A549 (cell line): ENCODE measurements at regions not wholly inside any gene's neighbourhood (a gene's known extent, or its start where the extent isn't known, plus 50 kb on each side); places are given as distances from the start of the nearest gene placed in this dataset.

Source experiments
- ATAC-seq, 2 experiments: fragments of 200-7000 bp in 1 of 2; fragments of >200 bp in 1 of 2; cut with Nextera tagmentation in 1 of 2; cut with Tn5 transposase in 1 of 2; 3 replicates each; pipeline versions ENCODE4 v1.8.0 to v1.9.1; 2018 to 2020; ENCODE audit warnings: mild to moderate bottlenecking in 1 of 2, moderate library complexity in 1 of 2
- CTCF ChIA-PET: fragments of 300-600 bp; sonication (Branson Sonifier 250); formaldehyde crosslinking; extraction: SDS; loops from one replicate; lab custom pipeline; 2021; ENCODE audit warnings: antibody characterized with exemption, inconsistent platforms; lab: Yijun Ruan, JAX
- POLR2A ChIA-PET: fragments of 350-600 bp; formaldehyde crosslinking; extraction: SDS; loops from one replicate; lab custom pipeline; 2021; ENCODE audit warnings: antibody characterized with exemption, inconsistent platforms; lab: Yijun Ruan, JAX
- DNase-seq, 2 experiments: peaks; one replicate each; pipeline versions ENCODE4 v3.0.0 to v3.0.0-alpha.2; 2011 to 2016; ENCODE audit warnings: low read depth in 1 of 2, low spot score in 1 of 2
- FAIRE-seq: peaks from 2 replicates; lab custom pipeline; 2011; peaks lifted over from hg19 to GRCh38; lab: Jason Lieb, UNC
- H3K27ac ChIP-seq, 2 experiments: fragments of >200 bp; sonication (Bioruptor Twin); formaldehyde crosslinking; 3 replicates each; pipeline ENCODE4 v1.5.1; 2016 to 2017
- H3K4me1 ChIP-seq: fragments of >200 bp; sonication (Bioruptor Twin); formaldehyde crosslinking; 3 replicates; pipeline ENCODE4 v1.6.1; 2016
- H3K4me2 ChIP-seq: fragments of >200 bp; sonication (Bioruptor Twin); formaldehyde crosslinking; 3 replicates; pipeline ENCODE4 v1.6.1; 2016
- H3K4me3 ChIP-seq: fragments of >200 bp; sonication (Bioruptor Twin); formaldehyde crosslinking; 3 replicates; pipeline ENCODE4 v1.5.1; 2016
- H3K9me3 ChIP-seq: fragments of >200 bp; sonication (Bioruptor Twin); formaldehyde crosslinking; 3 replicates; pipeline ENCODE4 v1.6.1; 2016
- CBX2 ChIP-seq: fragments of 200-600 bp; sonication (generic); IDR thresholded peaks from 2 replicates; pipeline ENCODE4 v1.6.1; 2016; ENCODE audit warnings: low read depth, mild to moderate bottlenecking, borderline replicate concordance
- CEBPB ChIP-seq, 2 experiments: fragments of >200 bp in 1 of 2; sonication (Bioruptor Twin) in 1 of 2; formaldehyde crosslinking in 1 of 2; IDR thresholded peaks; 2 replicates each; pipeline ENCODE4 v1.6.1; 2012 to 2016
- CHD2 ChIP-seq: fragments of 150-350 bp; IDR thresholded peaks from 2 replicates; pipeline ENCODE4 v1.6.1; 2014; ENCODE audit warnings: low read length; ENCODE audit not compliant: partially characterized antibody
- CHD4 ChIP-seq: fragments of 200-600 bp; sonication (generic); IDR thresholded peaks from 2 replicates; pipeline ENCODE4 v1.6.1; 2016; ENCODE audit warnings: antibody characterized with exemption, mild to moderate bottlenecking, borderline replicate concordance
- EHF ChIP-seq: fragments of 250-450 bp; sonication (Bioruptor Pico); IDR thresholded peaks from 2 replicates; pipeline ENCODE4 v1.5.0; 2020; ENCODE audit warnings: mild to moderate bottlenecking
- EP300 ChIP-seq, 2 experiments: fragments of >200 bp; sonication (Bioruptor Twin); formaldehyde crosslinking; IDR thresholded peaks; 2 replicates in 1 of 2; 3 replicates in 1 of 2; pipeline ENCODE4 v1.6.1; 2016 to 2017
- ESRRA ChIP-seq: fragments of 150-350 bp; IDR thresholded peaks from 2 replicates; pipeline ENCODE4 v1.6.1; 2014; ENCODE audit warnings: mild to moderate bottlenecking, low read length, borderline replicate concordance
- FOXS1 ChIP-seq: fragments of 250-450 bp; sonication (Bioruptor Pico); IDR thresholded peaks from 2 replicates; pipeline ENCODE4 v1.5.0; 2020; ENCODE audit warnings: mild to moderate bottlenecking, moderate library complexity
- GATA3 ChIP-seq: IDR thresholded peaks from 2 replicates; pipeline ENCODE4 v1.6.1; 2012; ENCODE audit warnings: borderline replicate concordance
- HEYL ChIP-seq: fragments of 250-450 bp; sonication (Bioruptor Pico); IDR thresholded peaks from 2 replicates; pipeline ENCODE4 v1.8.0; 2021; ENCODE audit warnings: mild to moderate bottlenecking, moderate library complexity
- HMGXB4 ChIP-seq: fragments of 250-450 bp; sonication (Bioruptor Pico); IDR thresholded peaks from 2 replicates; pipeline ENCODE4 v1.5.0; 2021; ENCODE audit warnings: mild to moderate bottlenecking, moderate library complexity, borderline replicate concordance
- HOXA7 ChIP-seq: fragments of 250-450 bp; sonication (Bioruptor Pico); IDR thresholded peaks from 2 replicates; pipeline ENCODE4 v1.5.0; 2020; ENCODE audit warnings: mild to moderate bottlenecking, moderate library complexity
- HOXB13 ChIP-seq: fragments of 250-450 bp; sonication (Bioruptor Pico); IDR thresholded peaks from 2 replicates; pipeline ENCODE4 v1.5.0; 2020; ENCODE audit warnings: low read depth, mild to moderate bottlenecking, moderate library complexity
- HOXB5 ChIP-seq: fragments of 250-450 bp; sonication (Bioruptor Pico); IDR thresholded peaks from 2 replicates; pipeline ENCODE4 v1.5.0; 2020; ENCODE audit warnings: mild to moderate bottlenecking, moderate library complexity
- KDM1A ChIP-seq: fragments of 200-600 bp; sonication (generic); IDR thresholded peaks from 2 replicates; pipeline ENCODE4 v1.6.1; 2016; ENCODE audit warnings: low read depth, mild to moderate bottlenecking
- MAX ChIP-seq: IDR thresholded peaks from 2 replicates; pipeline ENCODE4 v1.6.1; 2012
- MAZ ChIP-seq: fragments of 150-350 bp; IDR thresholded peaks from 2 replicates; pipeline ENCODE4 v1.6.1; 2014; ENCODE audit warnings: antibody characterized with exemption, low read depth, low read length, borderline replicate concordance
- MYC ChIP-seq: IDR thresholded peaks from 2 replicates; pipeline ENCODE4 v1.6.1; 2012; ENCODE audit warnings: mild to moderate bottlenecking, inconsistent platforms, low read length, improper control_type of control experiment, borderline replicate concordance
- NR3C1 ChIP-seq: fragments of >200 bp; sonication (Bioruptor Twin); formaldehyde crosslinking; IDR thresholded peaks from 3 replicates; pipeline ENCODE4 v1.6.1; 2017
- PBX3 ChIP-seq: IDR thresholded peaks from 2 replicates; pipeline ENCODE4 v1.6.1; 2012
- POLR2A ChIP-seq: IDR thresholded peaks from 2 replicates; pipeline ENCODE4 v1.6.1; 2012; ENCODE audit warnings: mild to moderate bottlenecking, low read length
- RARB ChIP-seq: fragments of 250-450 bp; sonication (Bioruptor Pico); IDR thresholded peaks from 2 replicates; pipeline ENCODE4 v1.8.0; 2021; ENCODE audit warnings: mild to moderate bottlenecking, moderate library complexity
- RNF2 ChIP-seq: fragments of 200-600 bp; sonication (generic); IDR thresholded peaks from 2 replicates; pipeline ENCODE4 v1.6.1; 2016; ENCODE audit warnings: low read depth, mild to moderate bottlenecking, antibody characterized with exemption, moderate library complexity, borderline replicate concordance
- SREBF2 ChIP-seq: fragments of 450-650 bp; IDR thresholded peaks from 2 replicates; pipeline ENCODE4 v1.6.1; 2014; ENCODE audit warnings: mild to moderate bottlenecking, moderate library complexity
- TFCP2L1 ChIP-seq: fragments of 250-450 bp; sonication (Bioruptor Pico); IDR thresholded peaks from 2 replicates; pipeline ENCODE4 v1.5.0; 2021; ENCODE audit warnings: mild to moderate bottlenecking
- TP53 ChIP-seq: fragments of 250-450 bp; sonication (Bioruptor Pico); IDR thresholded peaks from 2 replicates; pipeline ENCODE4 v1.5.0; 2021; ENCODE audit warnings: mild to moderate bottlenecking, moderate library complexity
- ZNF302 ChIP-seq: fragments of 250-450 bp; sonication (Bioruptor Pico); IDR thresholded peaks from 2 replicates; pipeline ENCODE4 v1.9.0; 2021; ENCODE audit warnings: inconsistent platforms, mild to moderate bottlenecking, moderate library complexity
- WGBS: methylation state at CpG from one replicate; pipeline ENCODE4 v1.1.6; 2017; ENCODE audit errors: missing lambda C conversion rate; 5-methylcytosine and 5-hydroxymethylcytosine counted together

GRCh38 chr2:136058262-136058661, 59.7 kb downstream of the CXCR4 start:
- POLR2A ChIA-PET: no interaction called here
- Histone ChIP-seq H3K9me3 (no peaks in the 10 kb centered on the region), H3K4me3 (no peak overlapping the region), H3K4me1 (no peaks in the 10 kb centered on the region), H3K27ac (no peak overlapping the region), H3K4me2 (no peak overlapping the region)
- TF ChIP-seq NR3C1 (no peak), EP300 (IDR thresholded peaks at IDR 0.05) (no peak), HMGXB4 (no peak), CEBPB (IDR thresholded peaks at IDR 0.05) (no peak), MYC (no peak), TP53 (CRISPR knock-in tag) (no peak), MAX (no peak), SREBF2 (no peak), TFCP2L1 (CRISPR knock-in tag) (no peak), RARB (CRISPR knock-in tag) (no peak), FOXS1 (CRISPR knock-in tag) (no peak), GATA3 (no peak)
- FAIRE-seq (no peak), DNase-seq (no peak), ATAC-seq (no peak)
- CTCF ChIA-PET: no interaction called here

- WGBS: 33% methylated on average over 1 of the region's 1 CpG
- Histone ChIP-seq H3K4me2 (no peak overlapping the region), H3K27ac (no peak overlapping the region), H3K4me3 (no peak overlapping the region), H3K4me1 (no peaks in the 10 kb centered on the region), H3K9me3 (no peaks in the 10 kb centered on the region)
- CTCF ChIA-PET: no interaction called here
- FAIRE-seq (no peak), DNase-seq (no peak), ATAC-seq (no peak)
- POLR2A ChIA-PET: no interaction called here
- TF ChIP-seq HEYL (CRISPR knock-in tag) (no peak), POLR2A (no peak), HOXB13 (no peak), EHF (CRISPR knock-in tag) (no peak), PBX3 (no peak), MAZ (no peak), GATA3 (no peak), MAX (no peak), ZNF302 (no peak), RNF2 (no peak), ESRRA (no peak), CHD2 (no peak), FOXS1 (CRISPR knock-in tag) (no peak), CBX2 (no peak), HOXA7 (CRISPR knock-in tag) (no peak), KDM1A (no peak), CHD4 (no peak), HOXB5 (CRISPR knock-in tag) (no peak), CEBPB (IDR thresholded peaks at IDR 0.05) (no peak)
These were observed 60.2 kb downstream of the CXCR4 start for GRCh38 chr2:136057802-136058140.
